WTC11 (cell line): ENCODE measurements at regions not wholly inside any gene's neighbourhood (a gene's known extent, or its start where the extent isn't known, plus 50 kb on each side); places are given as distances from the start of the nearest gene placed in this dataset.

Experiments
- ATAC-seq: fragments of 200-7000 bp; cut with Tn5 transposase; 2 replicates; pipeline ENCODE4 v1.10.0; 2021; ENCODE audit warnings: mild to moderate bottlenecking, moderate library complexity
- CTCF ChIA-PET: fragments of 300-600 bp; sonication (Branson Sonifier 250); formaldehyde crosslinking; loops from one replicate; lab custom pipeline; 2021; ENCODE audit warnings: antibody characterized with exemption; lab: Charles Lee
- POLR2A ChIA-PET: fragments of 350-600 bp; sonication (Branson Sonifier 250); formaldehyde crosslinking; loops from one replicate; lab custom pipeline; 2021; ENCODE audit warnings: antibody characterized with exemption; lab: Charles Lee
- DNase-seq: peaks from one replicate; pipeline ENCODE4 v3.0.0; 2021; ENCODE audit warnings: low spot score
- H3K27ac Mint-ChIP-seq: 2 replicates; pipeline ENCODE4 v1.8.0; 2021; ENCODE audit warnings: mixed read lengths
- H3K27me3 Mint-ChIP-seq: 2 replicates; pipeline ENCODE4 v1.8.0; 2021; ENCODE audit warnings: low read depth, mild to moderate bottlenecking, moderate library complexity, mixed read lengths
- H3K36me3 Mint-ChIP-seq: 2 replicates; pipeline ENCODE4 v1.8.0; 2021; ENCODE audit warnings: mixed read lengths
- H3K4me1 Mint-ChIP-seq: 2 replicates; pipeline ENCODE4 v1.8.0; 2022; ENCODE audit warnings: mixed read lengths
- H3K4me3 Mint-ChIP-seq: 2 replicates; pipeline ENCODE4 v1.8.0; 2021; ENCODE audit warnings: mild to moderate bottlenecking, moderate library complexity, mixed read lengths
- H3K9me3 Mint-ChIP-seq: 2 replicates; pipeline ENCODE4 v1.8.0; 2021; ENCODE audit warnings: mixed read lengths
- ESRRA ChIP-seq: sonication (generic); formaldehyde crosslinking; IDR thresholded peaks from 2 replicates; pipeline ENCODE4 v1.8.1; 2022; ENCODE audit warnings: mild to moderate bottlenecking, missing genetic modification reagents, borderline replicate concordance
- FOXK1 ChIP-seq: sonication (generic); formaldehyde crosslinking; IDR thresholded peaks from 2 replicates; pipeline ENCODE4 v1.8.0; 2022; ENCODE audit warnings: mild to moderate bottlenecking, moderate library complexity, missing genetic modification reagents
- JAZF1 ChIP-seq: fragments of 250-450 bp; sonication (Bioruptor Pico); IDR thresholded peaks from 2 replicates; pipeline ENCODE4 v1.9.0; 2021; ENCODE audit warnings: moderate library complexity, mild to moderate bottlenecking, inconsistent platforms
- MYBL2 ChIP-seq: sonication (generic); formaldehyde crosslinking; IDR thresholded peaks from 2 replicates; pipeline ENCODE4 v1.8.1; 2023; ENCODE audit warnings: mild to moderate bottlenecking, moderate library complexity, missing genetic modification reagents
- NR3C1 ChIP-seq: sonication (generic); formaldehyde crosslinking; conservative IDR thresholded peaks from 2 replicates; pipeline ENCODE4 v1.8.1; 2023; ENCODE audit warnings: low read depth, mild to moderate bottlenecking, missing genetic modification reagents
- RELA ChIP-seq: sonication (generic); formaldehyde crosslinking; IDR thresholded peaks from 2 replicates; pipeline ENCODE4 v1.8.1; 2022; ENCODE audit warnings: missing genetic modification reagents, mild to moderate bottlenecking, borderline replicate concordance
- RORB ChIP-seq: fragments of 250-450 bp; sonication (Bioruptor Pico); IDR thresholded peaks from 2 replicates; pipeline ENCODE4 v1.9.0; 2021; ENCODE audit warnings: mild to moderate bottlenecking
- SMAD4 ChIP-seq: sonication (generic); formaldehyde crosslinking; IDR thresholded peaks from 2 replicates; pipeline ENCODE4 v1.8.0; 2022; ENCODE audit warnings: mild to moderate bottlenecking, missing genetic modification reagents
- ZNF232 ChIP-seq: sonication (generic); formaldehyde crosslinking; IDR thresholded peaks from 2 replicates; pipeline ENCODE4 v1.8.0; 2022; ENCODE audit warnings: mild to moderate bottlenecking, missing genetic modification reagents
- ZNF263 ChIP-seq: sonication (generic); formaldehyde crosslinking; IDR thresholded peaks from 2 replicates; pipeline ENCODE4 v1.8.1; 2022; ENCODE audit warnings: low read depth, mild to moderate bottlenecking, moderate library complexity, missing genetic modification reagents
- ZNF396 ChIP-seq: fragments of 250-450 bp; sonication (Bioruptor Pico); IDR thresholded peaks from 2 replicates; pipeline ENCODE4 v1.8.0; 2021; ENCODE audit warnings: mild to moderate bottlenecking, moderate library complexity, borderline replicate concordance
- TF ChIP-seq, protein P1 (sequence below): fragments of 250-450 bp; sonication (Bioruptor Pico); IDR thresholded peaks from 2 replicates; pipeline ENCODE4 v1.8.0; 2021; ENCODE audit warnings: mild to moderate bottlenecking
- TF ChIP-seq, protein P2 (sequence below): sonication (generic); formaldehyde crosslinking; IDR thresholded peaks from 2 replicates; pipeline ENCODE4 v1.8.0; 2023; ENCODE audit warnings: missing genetic modification reagents, mild to moderate bottlenecking, borderline replicate concordance
- TF ChIP-seq, protein P3 (sequence below): sonication (generic); formaldehyde crosslinking; IDR thresholded peaks from 2 replicates; pipeline ENCODE4 v1.8.1; 2022; ENCODE audit warnings: low read depth, missing genetic modification reagents, borderline replicate concordance
- TF ChIP-seq, protein P4 (sequence below): sonication (generic); formaldehyde crosslinking; IDR thresholded peaks from 2 replicates; pipeline ENCODE4 v1.8.0; 2022; ENCODE audit warnings: mild to moderate bottlenecking, missing genetic modification reagents
- TF ChIP-seq, protein P5 (sequence below): fragments of 250-450 bp; sonication (Bioruptor Pico); IDR thresholded peaks from 2 replicates; pipeline ENCODE4 v1.9.0; 2021; ENCODE audit warnings: mild to moderate bottlenecking, borderline replicate concordance
- TF ChIP-seq, protein P6 (sequence below): sonication (generic); formaldehyde crosslinking; conservative IDR thresholded peaks from 2 replicates; pipeline ENCODE4 v1.8.1; 2023; ENCODE audit warnings: mild to moderate bottlenecking, low read depth, missing genetic modification reagents, moderate library complexity

DNA sequence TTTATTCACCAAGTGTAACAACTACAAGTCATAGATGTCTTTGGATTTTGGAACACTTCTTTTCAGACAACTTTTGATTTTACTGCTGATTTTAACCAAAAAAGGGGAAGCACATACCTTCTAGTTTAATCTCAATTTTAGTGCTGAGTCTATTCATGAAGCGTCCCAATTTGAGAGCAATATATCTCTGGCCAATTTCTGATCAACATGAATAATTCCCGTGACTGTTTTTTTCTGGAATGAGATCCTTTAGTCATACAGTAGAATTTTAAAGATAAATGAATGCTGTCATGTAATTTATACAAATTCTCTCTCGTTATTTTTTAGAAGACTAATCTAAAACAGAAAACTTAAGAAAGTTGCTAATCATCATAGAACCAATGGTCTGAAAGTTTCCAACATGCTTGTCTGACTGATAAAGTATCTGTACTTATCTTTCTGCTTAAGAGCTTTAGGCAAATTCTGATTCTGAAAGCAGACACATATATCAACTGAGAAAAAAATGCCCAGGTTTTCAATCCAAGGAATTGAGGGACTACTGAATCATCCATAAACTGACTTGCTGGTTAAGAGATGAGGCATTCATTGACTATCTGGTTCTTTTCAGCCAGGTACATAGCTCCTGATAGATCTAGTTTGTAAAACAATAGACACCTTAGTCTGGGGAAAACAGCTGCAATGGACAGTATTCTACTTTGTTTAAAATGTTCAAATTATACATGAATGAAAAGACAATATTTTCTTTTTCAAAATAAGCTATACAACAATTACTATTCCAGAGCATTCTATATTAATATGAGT is 657.5 kb downstream of the RFPL4B start:
- H3K4me3 Mint-ChIP-seq: no peak overlapping the region
- DNase-seq: no peak

More for the DNA sequence above, 657.5 kb downstream of the RFPL4B start:
- TF ChIP-seq RORB (CRISPR knock-in tag) (no peak), ESRRA (CRISPR knock-in tag) (no peak), MYBL2 (no peak), ZNF396 (CRISPR knock-in tag) (no peak), SMAD4 (no peak), RELA (no peak), ZNF263 (CRISPR knock-in tag) (no peak), NR3C1 (no peak), ZNF232 (CRISPR knock-in tag) (no peak), FOXK1 (no peak), JAZF1 (CRISPR knock-in tag) (no peak)
- TF ChIP-seq, protein P1, sequence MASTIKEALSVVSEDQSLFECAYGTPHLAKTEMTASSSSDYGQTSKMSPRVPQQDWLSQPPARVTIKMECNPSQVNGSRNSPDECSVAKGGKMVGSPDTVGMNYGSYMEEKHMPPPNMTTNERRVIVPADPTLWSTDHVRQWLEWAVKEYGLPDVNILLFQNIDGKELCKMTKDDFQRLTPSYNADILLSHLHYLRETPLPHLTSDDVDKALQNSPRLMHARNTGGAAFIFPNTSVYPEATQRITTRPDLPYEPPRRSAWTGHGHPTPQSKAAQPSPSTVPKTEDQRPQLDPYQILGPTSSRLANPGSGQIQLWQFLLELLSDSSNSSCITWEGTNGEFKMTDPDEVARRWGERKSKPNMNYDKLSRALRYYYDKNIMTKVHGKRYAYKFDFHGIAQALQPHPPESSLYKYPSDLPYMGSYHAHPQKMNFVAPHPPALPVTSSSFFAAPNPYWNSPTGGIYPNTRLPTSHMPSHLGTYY (CRISPR knock-in tag): no peak
- TF ChIP-seq, protein P2, sequence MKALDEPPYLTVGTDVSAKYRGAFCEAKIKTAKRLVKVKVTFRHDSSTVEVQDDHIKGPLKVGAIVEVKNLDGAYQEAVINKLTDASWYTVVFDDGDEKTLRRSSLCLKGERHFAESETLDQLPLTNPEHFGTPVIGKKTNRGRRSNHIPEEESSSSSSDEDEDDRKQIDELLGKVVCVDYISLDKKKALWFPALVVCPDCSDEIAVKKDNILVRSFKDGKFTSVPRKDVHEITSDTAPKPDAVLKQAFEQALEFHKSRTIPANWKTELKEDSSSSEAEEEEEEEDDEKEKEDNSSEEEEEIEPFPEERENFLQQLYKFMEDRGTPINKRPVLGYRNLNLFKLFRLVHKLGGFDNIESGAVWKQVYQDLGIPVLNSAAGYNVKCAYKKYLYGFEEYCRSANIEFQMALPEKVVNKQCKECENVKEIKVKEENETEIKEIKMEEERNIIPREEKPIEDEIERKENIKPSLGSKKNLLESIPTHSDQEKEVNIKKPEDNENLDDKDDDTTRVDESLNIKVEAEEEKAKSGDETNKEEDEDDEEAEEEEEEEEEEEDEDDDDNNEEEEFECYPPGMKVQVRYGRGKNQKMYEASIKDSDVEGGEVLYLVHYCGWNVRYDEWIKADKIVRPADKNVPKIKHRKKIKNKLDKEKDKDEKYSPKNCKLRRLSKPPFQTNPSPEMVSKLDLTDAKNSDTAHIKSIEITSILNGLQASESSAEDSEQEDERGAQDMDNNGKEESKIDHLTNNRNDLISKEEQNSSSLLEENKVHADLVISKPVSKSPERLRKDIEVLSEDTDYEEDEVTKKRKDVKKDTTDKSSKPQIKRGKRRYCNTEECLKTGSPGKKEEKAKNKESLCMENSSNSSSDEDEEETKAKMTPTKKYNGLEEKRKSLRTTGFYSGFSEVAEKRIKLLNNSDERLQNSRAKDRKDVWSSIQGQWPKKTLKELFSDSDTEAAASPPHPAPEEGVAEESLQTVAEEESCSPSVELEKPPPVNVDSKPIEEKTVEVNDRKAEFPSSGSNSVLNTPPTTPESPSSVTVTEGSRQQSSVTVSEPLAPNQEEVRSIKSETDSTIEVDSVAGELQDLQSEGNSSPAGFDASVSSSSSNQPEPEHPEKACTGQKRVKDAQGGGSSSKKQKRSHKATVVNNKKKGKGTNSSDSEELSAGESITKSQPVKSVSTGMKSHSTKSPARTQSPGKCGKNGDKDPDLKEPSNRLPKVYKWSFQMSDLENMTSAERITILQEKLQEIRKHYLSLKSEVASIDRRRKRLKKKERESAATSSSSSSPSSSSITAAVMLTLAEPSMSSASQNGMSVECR (CRISPR knock-in tag): no peak
- TF ChIP-seq, protein P3, sequence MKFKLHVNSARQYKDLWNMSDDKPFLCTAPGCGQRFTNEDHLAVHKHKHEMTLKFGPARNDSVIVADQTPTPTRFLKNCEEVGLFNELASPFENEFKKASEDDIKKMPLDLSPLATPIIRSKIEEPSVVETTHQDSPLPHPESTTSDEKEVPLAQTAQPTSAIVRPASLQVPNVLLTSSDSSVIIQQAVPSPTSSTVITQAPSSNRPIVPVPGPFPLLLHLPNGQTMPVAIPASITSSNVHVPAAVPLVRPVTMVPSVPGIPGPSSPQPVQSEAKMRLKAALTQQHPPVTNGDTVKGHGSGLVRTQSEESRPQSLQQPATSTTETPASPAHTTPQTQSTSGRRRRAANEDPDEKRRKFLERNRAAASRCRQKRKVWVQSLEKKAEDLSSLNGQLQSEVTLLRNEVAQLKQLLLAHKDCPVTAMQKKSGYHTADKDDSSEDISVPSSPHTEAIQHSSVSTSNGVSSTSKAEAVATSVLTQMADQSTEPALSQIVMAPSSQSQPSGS (CRISPR knock-in tag): no peak
- TF ChIP-seq, protein P4, sequence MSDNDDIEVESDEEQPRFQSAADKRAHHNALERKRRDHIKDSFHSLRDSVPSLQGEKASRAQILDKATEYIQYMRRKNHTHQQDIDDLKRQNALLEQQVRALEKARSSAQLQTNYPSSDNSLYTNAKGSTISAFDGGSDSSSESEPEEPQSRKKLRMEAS (CRISPR knock-in tag): no peak
- TF ChIP-seq, protein P5, sequence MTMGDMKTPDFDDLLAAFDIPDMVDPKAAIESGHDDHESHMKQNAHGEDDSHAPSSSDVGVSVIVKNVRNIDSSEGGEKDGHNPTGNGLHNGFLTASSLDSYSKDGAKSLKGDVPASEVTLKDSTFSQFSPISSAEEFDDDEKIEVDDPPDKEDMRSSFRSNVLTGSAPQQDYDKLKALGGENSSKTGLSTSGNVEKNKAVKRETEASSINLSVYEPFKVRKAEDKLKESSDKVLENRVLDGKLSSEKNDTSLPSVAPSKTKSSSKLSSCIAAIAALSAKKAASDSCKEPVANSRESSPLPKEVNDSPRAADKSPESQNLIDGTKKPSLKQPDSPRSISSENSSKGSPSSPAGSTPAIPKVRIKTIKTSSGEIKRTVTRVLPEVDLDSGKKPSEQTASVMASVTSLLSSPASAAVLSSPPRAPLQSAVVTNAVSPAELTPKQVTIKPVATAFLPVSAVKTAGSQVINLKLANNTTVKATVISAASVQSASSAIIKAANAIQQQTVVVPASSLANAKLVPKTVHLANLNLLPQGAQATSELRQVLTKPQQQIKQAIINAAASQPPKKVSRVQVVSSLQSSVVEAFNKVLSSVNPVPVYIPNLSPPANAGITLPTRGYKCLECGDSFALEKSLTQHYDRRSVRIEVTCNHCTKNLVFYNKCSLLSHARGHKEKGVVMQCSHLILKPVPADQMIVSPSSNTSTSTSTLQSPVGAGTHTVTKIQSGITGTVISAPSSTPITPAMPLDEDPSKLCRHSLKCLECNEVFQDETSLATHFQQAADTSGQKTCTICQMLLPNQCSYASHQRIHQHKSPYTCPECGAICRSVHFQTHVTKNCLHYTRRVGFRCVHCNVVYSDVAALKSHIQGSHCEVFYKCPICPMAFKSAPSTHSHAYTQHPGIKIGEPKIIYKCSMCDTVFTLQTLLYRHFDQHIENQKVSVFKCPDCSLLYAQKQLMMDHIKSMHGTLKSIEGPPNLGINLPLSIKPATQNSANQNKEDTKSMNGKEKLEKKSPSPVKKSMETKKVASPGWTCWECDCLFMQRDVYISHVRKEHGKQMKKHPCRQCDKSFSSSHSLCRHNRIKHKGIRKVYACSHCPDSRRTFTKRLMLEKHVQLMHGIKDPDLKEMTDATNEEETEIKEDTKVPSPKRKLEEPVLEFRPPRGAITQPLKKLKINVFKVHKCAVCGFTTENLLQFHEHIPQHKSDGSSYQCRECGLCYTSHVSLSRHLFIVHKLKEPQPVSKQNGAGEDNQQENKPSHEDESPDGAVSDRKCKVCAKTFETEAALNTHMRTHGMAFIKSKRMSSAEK (CRISPR knock-in tag): no peak
- TF ChIP-seq, protein P6, sequence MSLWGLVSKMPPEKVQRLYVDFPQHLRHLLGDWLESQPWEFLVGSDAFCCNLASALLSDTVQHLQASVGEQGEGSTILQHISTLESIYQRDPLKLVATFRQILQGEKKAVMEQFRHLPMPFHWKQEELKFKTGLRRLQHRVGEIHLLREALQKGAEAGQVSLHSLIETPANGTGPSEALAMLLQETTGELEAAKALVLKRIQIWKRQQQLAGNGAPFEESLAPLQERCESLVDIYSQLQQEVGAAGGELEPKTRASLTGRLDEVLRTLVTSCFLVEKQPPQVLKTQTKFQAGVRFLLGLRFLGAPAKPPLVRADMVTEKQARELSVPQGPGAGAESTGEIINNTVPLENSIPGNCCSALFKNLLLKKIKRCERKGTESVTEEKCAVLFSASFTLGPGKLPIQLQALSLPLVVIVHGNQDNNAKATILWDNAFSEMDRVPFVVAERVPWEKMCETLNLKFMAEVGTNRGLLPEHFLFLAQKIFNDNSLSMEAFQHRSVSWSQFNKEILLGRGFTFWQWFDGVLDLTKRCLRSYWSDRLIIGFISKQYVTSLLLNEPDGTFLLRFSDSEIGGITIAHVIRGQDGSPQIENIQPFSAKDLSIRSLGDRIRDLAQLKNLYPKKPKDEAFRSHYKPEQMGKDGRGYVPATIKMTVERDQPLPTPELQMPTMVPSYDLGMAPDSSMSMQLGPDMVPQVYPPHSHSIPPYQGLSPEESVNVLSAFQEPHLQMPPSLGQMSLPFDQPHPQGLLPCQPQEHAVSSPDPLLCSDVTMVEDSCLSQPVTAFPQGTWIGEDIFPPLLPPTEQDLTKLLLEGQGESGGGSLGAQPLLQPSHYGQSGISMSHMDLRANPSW (CRISPR knock-in tag): no peak
- Mint-ChIP-seq H3K9me3 (no peaks in the 10 kb centered on the region), H3K27me3 (no peaks in the 10 kb centered on the region), H3K4me1 (peaks cover 20% of the 10 kb centered on the region), H3K36me3 (no peaks in the 10 kb centered on the region), H3K27ac (peak overlapping the region; percentile 70)
- POLR2A ChIA-PET: no interaction called here
- ATAC-seq: peak; percentile 65; the same call in 1 of the 2 replicates
- CTCF ChIA-PET: interaction anchor here (1.0 kb wide), 1 partner anchor 114 kb away, joined by 3 read pairs; no protein-coding TSS in a partner anchor
